Endodermal cell (in vitro differentiated cells): ENCODE measurements at regions not wholly inside any gene's neighbourhood (a gene's known extent, or its start where the extent isn't known, plus 50 kb on each side); places are given as distances from the start of the nearest gene placed in this dataset.

Source experiments
- DNase-seq: peaks from one replicate; pipeline ENCODE4 v3.0.0-alpha.2; 2017
- H3K27ac ChIP-seq: 2 replicates; pipeline ENCODE4 v1.5.1; 2013; ENCODE audit warnings: mild to moderate bottlenecking, low read depth, low read length, moderate library complexity
- H3K27me3 ChIP-seq: 2 replicates; pipeline ENCODE4 v1.6.1; 2013; ENCODE audit warnings: mild to moderate bottlenecking, low read length, moderate library complexity; ENCODE audit not compliant: insufficient read depth, control insufficient read depth, poor library complexity, severe bottlenecking
- H3K36me3 ChIP-seq: 2 replicates; pipeline ENCODE4 v1.7.0; 2013; ENCODE audit warnings: mild to moderate bottlenecking, low read length, moderate library complexity; ENCODE audit not compliant: control insufficient read depth, insufficient read depth
- H3K4me1 ChIP-seq: one replicate; pipeline ENCODE4 v1.7.0; 2013; ENCODE audit warnings: low read length; ENCODE audit not compliant: control insufficient read depth, insufficient read depth
- H3K4me3 ChIP-seq: 2 replicates; pipeline ENCODE4 v1.5.1; 2013; ENCODE audit warnings: mild to moderate bottlenecking, low read length, moderate library complexity
- H3K9ac ChIP-seq: 2 replicates; pipeline ENCODE4 v1.6.1; 2013; ENCODE audit warnings: mild to moderate bottlenecking, low read length, moderate library complexity; ENCODE audit not compliant: poor library complexity, severe bottlenecking; ENCODE audit errors: extremely low read depth
- H3K9me3 ChIP-seq: 2 replicates; pipeline ENCODE4 v1.6.1; 2013; ENCODE audit warnings: mild to moderate bottlenecking, low read length, moderate library complexity; ENCODE audit not compliant: control insufficient read depth
- H3K27ac Mint-ChIP-seq: 2 replicates; pipeline ENCODE4 v1.8.0; 2020; ENCODE audit warnings: mixed read lengths
- H3K27me3 Mint-ChIP-seq: 2 replicates; pipeline ENCODE4 v1.8.0; 2021; ENCODE audit warnings: mild to moderate bottlenecking, mixed read lengths; ENCODE audit not compliant: insufficient read depth
- H3K36me3 Mint-ChIP-seq: 2 replicates; pipeline ENCODE4 v1.8.0; 2020; ENCODE audit warnings: low read depth, mixed read lengths
- H3K4me1 Mint-ChIP-seq: 2 replicates; pipeline ENCODE4 v1.8.0; 2020; ENCODE audit warnings: mixed read lengths
- H3K4me3 Mint-ChIP-seq: 2 replicates; pipeline ENCODE4 v1.8.0; 2020; ENCODE audit warnings: mild to moderate bottlenecking, moderate library complexity, mixed read lengths
- H3K9me3 Mint-ChIP-seq: 2 replicates; pipeline ENCODE4 v1.8.0; 2020; ENCODE audit warnings: mild to moderate bottlenecking, mixed read lengths
- CTCF ChIP-seq: fragments of 200-600 bp; sonication (generic); conservative IDR thresholded peaks from 2 replicates; pipeline ENCODE4 v1.5.0; 2021; ENCODE audit warnings: antibody characterized with exemption, mild to moderate bottlenecking
- WGBS, 2 experiments: methylation state at CpG; one replicate each; pipeline versions ENCODE4 v1.1.5 to v1.1.7; 2013; ENCODE audit warnings: missing lambda C conversion rate in 2 of 2, mixed read lengths in 1 of 2; ENCODE audit not compliant: insufficient coverage in 1 of 2, insufficient read length in 1 of 2; 5-methylcytosine and 5-hydroxymethylcytosine counted together

GRCh38 chr3:188102861-188103547 lies 51.0 kb upstream of the LPP start:
- Histone ChIP-seq H3K4me3 (no peak overlapping the region), H3K36me3 (no peaks in the 10 kb centered on the region), H3K9ac (no peak overlapping the region), H3K27ac (no peak overlapping the region), H3K4me1 (no peaks in the 10 kb centered on the region), H3K27me3 (peaks cover 28% of the 10 kb centered on the region), H3K9me3 (no peaks in the 10 kb centered on the region)
- H3K4me3 Mint-ChIP-seq: no peak overlapping the region
- DNase-seq: no peak
- H3K27ac Mint-ChIP-seq: no peak overlapping the region
- 95 to 98% methylated on average over 4 to 5 of the region's 6 CpGs for WGBS, 2 experiments
- no peaks in the 10 kb centered on the region for H3K36me3 Mint-ChIP-seq
- peaks cover 2% of the 10 kb centered on the region for H3K9me3 Mint-ChIP-seq
- peaks cover 27% of the 10 kb centered on the region for H3K27me3 Mint-ChIP-seq
- peaks cover 2% of the 10 kb centered on the region for H3K4me1 Mint-ChIP-seq
- no peak for TF ChIP-seq CTCF

- H3K27ac ChIP-seq: no peak overlapping the region
- no peak overlapping the region for H3K4me3 Mint-ChIP-seq
- H3K9me3 ChIP-seq: no peaks in the 10 kb centered on the region
- H3K9ac ChIP-seq: no peak overlapping the region
- peaks cover 37% of the 10 kb centered on the region for H3K27me3 Mint-ChIP-seq
- H3K36me3 ChIP-seq: no peaks in the 10 kb centered on the region
- H3K27me3 ChIP-seq: peaks cover 38% of the 10 kb centered on the region
- H3K4me3 ChIP-seq: no peak overlapping the region
- H3K4me1 Mint-ChIP-seq: peaks cover 2% of the 10 kb centered on the region
- TF ChIP-seq CTCF: no peak
- no peak for DNase-seq
- no peaks in the 10 kb centered on the region for H3K4me1 ChIP-seq
- 92 to 93% methylated on average over 3 to 5 of the region's 5 CpGs for WGBS, 2 experiments
- no peaks in the 10 kb centered on the region for H3K36me3 Mint-ChIP-seq
- peaks cover 2% of the 10 kb centered on the region for H3K9me3 Mint-ChIP-seq
- no peak overlapping the region for H3K27ac Mint-ChIP-seq
These were observed 49.9 kb upstream of the LPP start for GRCh38 chr3:188104050-188104449.
